Ishikawa (cell line): ENCODE measurements at regions not wholly inside any gene's neighbourhood (a gene's known extent, or its start where the extent isn't known, plus 50 kb on each side); places are given as distances from the start of the nearest gene placed in this dataset.

Experiments
- CEBPB ChIP-seq: IDR thresholded peaks from 2 replicates; pipeline ENCODE4 v1.6.1; 2012
- CREB1 ChIP-seq: IDR thresholded peaks from 2 replicates; pipeline ENCODE4 v1.6.1; 2012; ENCODE audit warnings: low read depth
- EGR1 ChIP-seq: IDR thresholded peaks from 2 replicates; pipeline ENCODE4 v1.6.1; 2012
- EP300 ChIP-seq: IDR thresholded peaks from 2 replicates; pipeline ENCODE4 v1.6.1; 2012; ENCODE audit warnings: borderline replicate concordance
- FOXM1 ChIP-seq: IDR thresholded peaks from 2 replicates; pipeline ENCODE4 v1.6.1; 2012; ENCODE audit warnings: low read depth, borderline replicate concordance
- MAX ChIP-seq: IDR thresholded peaks from 2 replicates; pipeline ENCODE4 v1.6.1; 2012
- NFIC ChIP-seq: IDR thresholded peaks from 2 replicates; pipeline ENCODE4 v1.6.1; 2012
- RAD21 ChIP-seq: IDR thresholded peaks from 2 replicates; pipeline ENCODE4 v1.6.1; 2012; ENCODE audit warnings: low read depth
- REST ChIP-seq: IDR thresholded peaks from 2 replicates; pipeline ENCODE4 v1.6.1; 2012; ENCODE audit warnings: low read depth, mild to moderate bottlenecking
- TAF1 ChIP-seq: IDR thresholded peaks from 2 replicates; pipeline ENCODE4 v1.6.1; 2012; ENCODE audit warnings: low read depth, mild to moderate bottlenecking
- TCF12 ChIP-seq: IDR thresholded peaks from 2 replicates; pipeline ENCODE4 v1.6.1; 2012; ENCODE audit warnings: low read depth
- TEAD4 ChIP-seq: IDR thresholded peaks from 2 replicates; pipeline ENCODE4 v1.6.1; 2012
- USF1 ChIP-seq: IDR thresholded peaks from 2 replicates; pipeline ENCODE4 v1.6.1; 2012
- YY1 ChIP-seq: IDR thresholded peaks from 2 replicates; pipeline ENCODE4 v1.6.1; 2012; ENCODE audit warnings: low read depth
- ZBTB7A ChIP-seq: IDR thresholded peaks from 2 replicates; pipeline ENCODE4 v1.6.1; 2012; ENCODE audit warnings: low read depth

- TF ChIP-seq TAF1 (no peak), EP300 (no peak), ZBTB7A (no peak), TEAD4 (no peak), YY1 (no peak)
These were observed 205.6 kb upstream of the ANO5 start for GRCh38 chr11:21987261-21987660.

GRCh38 chr11:21988477-21988876, 204.4 kb upstream of the ANO5 start:
- TF ChIP-seq NFIC = no peak
- no peak for TF ChIP-seq TEAD4
- TF ChIP-seq MAX = no peak
- no peak for TF ChIP-seq TAF1
- TF ChIP-seq ZBTB7A = no peak
- no peak for TF ChIP-seq RAD21
- no peak for TF ChIP-seq CREB1
- no peak for TF ChIP-seq EGR1
- no peak for TF ChIP-seq CEBPB
- TF ChIP-seq EP300 = no peak

- TF ChIP-seq ZBTB7A = no peak
- no peak for TF ChIP-seq MAX
- TF ChIP-seq TAF1 = no peak
- TF ChIP-seq REST = no peak
- TF ChIP-seq CREB1 = no peak
- TF ChIP-seq NFIC = no peak
- TF ChIP-seq YY1 = no peak
- TF ChIP-seq CEBPB = no peak
- no peak for TF ChIP-seq EP300
- TF ChIP-seq EGR1 = no peak
- TF ChIP-seq TEAD4 = no peak
- no peak for TF ChIP-seq FOXM1
- TF ChIP-seq TCF12 = no peak
- no peak for TF ChIP-seq USF1
- no peak for TF ChIP-seq RAD21
These were observed 186.0 kb upstream of the ANO5 start for GRCh38 chr11:22006901-22007300.

GRCh38 chr11:22031791-22032190, 161.1 kb upstream of the ANO5 start:
- TF ChIP-seq USF1 = no peak
- TF ChIP-seq MAX = no peak
- no peak for TF ChIP-seq TEAD4
- TF ChIP-seq YY1 = no peak
- no peak for TF ChIP-seq TCF12
- no peak for TF ChIP-seq TAF1
- TF ChIP-seq CREB1 = no peak
- no peak for TF ChIP-seq NFIC
- TF ChIP-seq CEBPB = no peak
- no peak for TF ChIP-seq EP300
- no peak for TF ChIP-seq ZBTB7A
- no peak for TF ChIP-seq REST

GRCh38 chr11:22037505-22037904, 155.4 kb upstream of the ANO5 start:
- TF ChIP-seq NFIC (no peak), CEBPB (no peak), CREB1 (no peak), ZBTB7A (no peak), RAD21 (no peak), TAF1 (no peak), REST (no peak), YY1 (no peak), MAX (no peak), TCF12 (no peak)
